HCT116 (cell line): ENCODE measurements at regions not wholly inside any gene's neighbourhood (a gene's known extent, or its start where the extent isn't known, plus 50 kb on each side); places are given as distances from the start of the nearest gene placed in this dataset.

Experiments
- ATAC-seq: fragments of 200-7000 bp; cut with Tn5 transposase; 2 replicates; pipeline ENCODE4 v1.9.1; 2020; ENCODE audit warnings: mild to moderate bottlenecking, moderate library complexity
- BruUV-seq: library from RNA; stranded (reverse); fragments of 400-500 nt; replicated peaks from 2 replicates; lab custom pipeline; 2021; lab: Mats Ljungman, UMichigan
- CTCF ChIA-PET: fragments of 300-600 bp; sonication (Branson Sonifier 250); formaldehyde crosslinking; loops from one replicate; lab custom pipeline; 2021; ENCODE audit warnings: antibody characterized with exemption; lab: Charles Lee
- POLR2A ChIA-PET: fragments of 300-600, 350-600 bp; sonication (Branson Sonifier 250); formaldehyde crosslinking; loops from one replicate; lab custom pipeline; 2021; ENCODE audit warnings: antibody characterized with exemption; lab: Charles Lee
- RAD21 ChIA-PET, 2 experiments: fragments of 300-600 bp; sonication (Branson Sonifier 250); formaldehyde crosslinking; loops; one replicate each; lab custom pipeline; 2023; ENCODE audit warnings: low total read pairs in 2 of 2; ENCODE audit not compliant: uncharacterized antibody in 2 of 2, unreplicated experiment in 2 of 2, low non-redundant PET in 1 of 2; lab: Charles Lee
- DNase-seq: peaks from one replicate; pipeline ENCODE4 v3.0.0-alpha.2; 2010; ENCODE audit warnings: low read depth, low spot score
- H2AFZ ChIP-seq: fragments of 200-600 bp; shearing (Covaris generic), sonication (generic); 2 replicates; pipeline ENCODE4 v1.6.1; 2017; ENCODE audit warnings: low read depth, mixed run types, mixed read lengths, antibody characterized with exemption, low read length; ENCODE audit not compliant: poor library complexity, severe bottlenecking
- H3K27ac ChIP-seq: 2 replicates; pipeline ENCODE4 v1.5.1; 2012; ENCODE audit warnings: low read depth, low read length
- H3K27me3 ChIP-seq: fragments of 200-600 bp; sonication (generic); 2 replicates; pipeline ENCODE4 v1.6.1; 2016; ENCODE audit warnings: mixed run types, low read length, mixed read lengths; ENCODE audit not compliant: insufficient read depth
- H3K36me3 ChIP-seq, 2 experiments: fragments of 200-500 bp in 1 of 2; fragments of 200-600 bp in 1 of 2; sonication (Bioruptor generic) in 1 of 2; sonication (generic) in 1 of 2; 2 replicates each; pipeline versions ENCODE4 v1.5.1 to v1.6.1; 2014 to 2016; ENCODE audit warnings: low read length in 2 of 2, inconsistent platforms in 1 of 2, mixed read lengths in 1 of 2, mixed run types in 1 of 2; ENCODE audit not compliant: insufficient read depth in 2 of 2, control insufficient read depth in 1 of 2
- H3K4me1 ChIP-seq, 2 experiments: fragments of 200-600 bp in 1 of 2; sonication (generic) in 1 of 2; 2 replicates each; pipeline versions ENCODE4 v1.5.1 to v1.6.1; 2012 to 2017; ENCODE audit warnings: low read length in 2 of 2, inconsistent platforms in 1 of 2, mild to moderate bottlenecking in 1 of 2, mixed read lengths in 1 of 2, mixed run types in 1 of 2, moderate library complexity in 1 of 2; ENCODE audit not compliant: insufficient read depth in 2 of 2, control insufficient read depth in 1 of 2
- H3K4me2 ChIP-seq: fragments of 200-600 bp; sonication (generic); 2 replicates; pipeline ENCODE4 v1.6.1; 2017; ENCODE audit warnings: mixed run types, low read length, mixed read lengths
- H3K4me3 ChIP-seq, 2 experiments: fragments of 200-600 bp in 1 of 2; sonication (generic) in 1 of 2; replicated peaks in 1 of 2; 2 replicates each; pipeline ENCODE4 v1.5.1; 2011 to 2016; ENCODE audit warnings: low read length in 2 of 2, control low read depth in 1 of 2, low read depth in 1 of 2, mild to moderate bottlenecking in 1 of 2, mixed read lengths in 1 of 2, mixed run types in 1 of 2
- H3K79me2 ChIP-seq: fragments of 200-600 bp; sonication (generic); 2 replicates; pipeline ENCODE4 v1.6.1; 2017; ENCODE audit warnings: mild to moderate bottlenecking, mixed run types, low read length, moderate library complexity, mixed read lengths; ENCODE audit not compliant: insufficient read depth
- H3K9ac ChIP-seq: fragments of 200-600 bp; sonication (generic); 2 replicates; pipeline ENCODE4 v1.6.1; 2016; ENCODE audit warnings: low read length, mixed read lengths
- H3K9me2 ChIP-seq: fragments of 200-600 bp; sonication (generic), shearing (Covaris generic); 2 replicates; pipeline ENCODE4 v1.6.1; 2017; ENCODE audit warnings: mixed run types, mild to moderate bottlenecking, moderate library complexity; ENCODE audit not compliant: insufficient read depth
- H3K9me3 ChIP-seq, 2 experiments: fragments of 200-500 bp in 1 of 2; fragments of 200-600 bp in 1 of 2; sonication (Bioruptor generic) in 1 of 2; sonication (generic) in 1 of 2; 2 replicates each; pipeline ENCODE4 v1.6.1; 2014 to 2017; ENCODE audit warnings: low read length in 2 of 2, mixed read lengths in 2 of 2, inconsistent platforms in 1 of 2, low read depth in 1 of 2, mild to moderate bottlenecking in 1 of 2, mixed run types in 1 of 2, moderate library complexity in 1 of 2; ENCODE audit not compliant: control insufficient read depth in 1 of 2, insufficient read depth in 1 of 2
- H4K20me1 ChIP-seq: fragments of 200-600 bp; sonication (generic), shearing (Covaris generic); 2 replicates; pipeline ENCODE4 v1.6.1; 2017; ENCODE audit warnings: mixed run types, mild to moderate bottlenecking, moderate library complexity; ENCODE audit not compliant: insufficient read depth
- CBX3 ChIP-seq: IDR thresholded peaks from 2 replicates; pipeline ENCODE4 v1.6.1; 2012; ENCODE audit warnings: low read depth
- CEBPB ChIP-seq: IDR thresholded peaks from 2 replicates; pipeline ENCODE4 v1.6.1; 2012; ENCODE audit warnings: low read depth
- EGR1 ChIP-seq: IDR thresholded peaks from 2 replicates; pipeline ENCODE4 v1.6.1; 2012; ENCODE audit warnings: low read depth
- ELF1 ChIP-seq: IDR thresholded peaks from 2 replicates; pipeline ENCODE4 v1.6.1; 2012; ENCODE audit warnings: low read depth, borderline replicate concordance
- EZH2 ChIP-seq: fragments of 200-600 bp; sonication (generic); IDR thresholded peaks from 2 replicates; pipeline ENCODE4 v1.6.1; 2017; ENCODE audit warnings: antibody characterized with exemption, mixed run types
- FOSL1 ChIP-seq: IDR thresholded peaks from 2 replicates; pipeline ENCODE4 v1.6.1; 2012; ENCODE audit warnings: low read depth
- JUND ChIP-seq: IDR thresholded peaks from 2 replicates; pipeline ENCODE4 v1.6.1; 2012
- POLR2AphosphoS5 ChIP-seq: IDR thresholded peaks from 2 replicates; pipeline ENCODE4 v1.6.1; 2011; ENCODE audit warnings: mild to moderate bottlenecking, low read depth, low read length, moderate library complexity
- SIN3A ChIP-seq: IDR thresholded peaks from 2 replicates; pipeline ENCODE4 v1.6.1; 2012; ENCODE audit warnings: low read depth
- SP1 ChIP-seq: IDR thresholded peaks from 2 replicates; pipeline ENCODE4 v1.6.1; 2012; ENCODE audit warnings: low read depth
- SRF ChIP-seq: IDR thresholded peaks from 2 replicates; pipeline ENCODE4 v1.6.1; 2012; ENCODE audit warnings: low read depth
- YY1 ChIP-seq: IDR thresholded peaks from 2 replicates; pipeline ENCODE4 v1.6.1; 2011; ENCODE audit warnings: low read length, low read depth, moderate library complexity, mild to moderate bottlenecking; ENCODE audit not compliant: insufficient replicate concordance; ENCODE audit errors: extremely low read depth
- ZFX ChIP-seq: fragments of 450-650 bp; IDR thresholded peaks from 2 replicates; pipeline ENCODE4 v1.6.1; 2017
- ZNF274 ChIP-seq: fragments of 200-500 bp; sonication (Bioruptor generic); IDR thresholded peaks from 2 replicates; pipeline ENCODE4 v1.6.1; 2014; ENCODE audit warnings: mild to moderate bottlenecking, low read depth, low read length, inconsistent platforms
- intact Hi-C: fragments of 100-400 bp; cut with micrococcal nuclease; formaldehyde crosslinking; loops from 2 replicates; pipeline ENCODE4 v1.10.0; 2022
- TF ChIP-seq, protein P1 (sequence below): IDR thresholded peaks from 2 replicates; pipeline ENCODE4 v1.6.1; 2012; ENCODE audit warnings: low read depth
- TF ChIP-seq, protein P2 (sequence below): IDR thresholded peaks from 2 replicates; pipeline ENCODE4 v1.6.1; 2012
- TF ChIP-seq, protein P3 (sequence below): IDR thresholded peaks from 2 replicates; pipeline ENCODE4 v1.6.1; 2011; ENCODE audit warnings: mild to moderate bottlenecking, low read length, moderate library complexity; ENCODE audit not compliant: insufficient replicate concordance; ENCODE audit errors: extremely low read depth
- TF ChIP-seq, protein P4 (sequence below): IDR thresholded peaks from 2 replicates; pipeline ENCODE4 v1.6.1; 2012

DNA sequence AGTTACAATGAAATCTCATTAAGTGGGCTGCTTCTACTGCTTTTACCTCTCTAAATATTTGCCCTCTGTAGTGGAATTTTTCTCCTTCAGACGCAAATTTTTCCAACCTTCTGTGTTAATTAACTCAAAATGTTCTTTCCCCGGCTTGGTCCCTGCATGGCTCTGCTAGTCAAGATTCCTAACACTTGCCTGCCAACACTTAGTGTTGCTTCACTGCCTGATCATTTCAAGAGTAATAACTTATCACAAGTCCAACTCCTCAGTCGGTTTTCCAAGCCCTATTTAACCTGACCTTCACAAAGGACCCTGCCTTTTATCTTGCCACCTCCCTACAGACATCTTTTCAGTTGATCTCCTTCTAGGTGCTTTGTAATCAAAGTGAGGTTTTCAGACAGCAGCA, 142.7 kb downstream of the HRH4 start:
- CTCF ChIA-PET = interaction anchor here (2.8 kb wide), 1 partner anchor 124 kb away, joined by 15 read pairs; no protein-coding TSS in a partner anchor
- BruUV-seq = no TSS peak
- no peaks in the 10 kb centered on the region for H3K9me2 ChIP-seq
- no peak overlapping the region for H3K9ac ChIP-seq
- H2AFZ ChIP-seq = no peak overlapping the region
- H3K4me1 ChIP-seq = no peaks in the 10 kb centered on the region
- TF ChIP-seq EGR1 = no peak
- TF ChIP-seq, protein P1, sequence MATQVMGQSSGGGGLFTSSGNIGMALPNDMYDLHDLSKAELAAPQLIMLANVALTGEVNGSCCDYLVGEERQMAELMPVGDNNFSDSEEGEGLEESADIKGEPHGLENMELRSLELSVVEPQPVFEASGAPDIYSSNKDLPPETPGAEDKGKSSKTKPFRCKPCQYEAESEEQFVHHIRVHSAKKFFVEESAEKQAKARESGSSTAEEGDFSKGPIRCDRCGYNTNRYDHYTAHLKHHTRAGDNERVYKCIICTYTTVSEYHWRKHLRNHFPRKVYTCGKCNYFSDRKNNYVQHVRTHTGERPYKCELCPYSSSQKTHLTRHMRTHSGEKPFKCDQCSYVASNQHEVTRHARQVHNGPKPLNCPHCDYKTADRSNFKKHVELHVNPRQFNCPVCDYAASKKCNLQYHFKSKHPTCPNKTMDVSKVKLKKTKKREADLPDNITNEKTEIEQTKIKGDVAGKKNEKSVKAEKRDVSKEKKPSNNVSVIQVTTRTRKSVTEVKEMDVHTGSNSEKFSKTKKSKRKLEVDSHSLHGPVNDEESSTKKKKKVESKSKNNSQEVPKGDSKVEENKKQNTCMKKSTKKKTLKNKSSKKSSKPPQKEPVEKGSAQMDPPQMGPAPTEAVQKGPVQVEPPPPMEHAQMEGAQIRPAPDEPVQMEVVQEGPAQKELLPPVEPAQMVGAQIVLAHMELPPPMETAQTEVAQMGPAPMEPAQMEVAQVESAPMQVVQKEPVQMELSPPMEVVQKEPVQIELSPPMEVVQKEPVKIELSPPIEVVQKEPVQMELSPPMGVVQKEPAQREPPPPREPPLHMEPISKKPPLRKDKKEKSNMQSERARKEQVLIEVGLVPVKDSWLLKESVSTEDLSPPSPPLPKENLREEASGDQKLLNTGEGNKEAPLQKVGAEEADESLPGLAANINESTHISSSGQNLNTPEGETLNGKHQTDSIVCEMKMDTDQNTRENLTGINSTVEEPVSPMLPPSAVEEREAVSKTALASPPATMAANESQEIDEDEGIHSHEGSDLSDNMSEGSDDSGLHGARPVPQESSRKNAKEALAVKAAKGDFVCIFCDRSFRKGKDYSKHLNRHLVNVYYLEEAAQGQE = no peak
- TF ChIP-seq, protein P2, sequence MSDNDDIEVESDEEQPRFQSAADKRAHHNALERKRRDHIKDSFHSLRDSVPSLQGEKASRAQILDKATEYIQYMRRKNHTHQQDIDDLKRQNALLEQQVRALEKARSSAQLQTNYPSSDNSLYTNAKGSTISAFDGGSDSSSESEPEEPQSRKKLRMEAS = no peak
- no peak for TF ChIP-seq FOSL1
- TF ChIP-seq POLR2AphosphoS5 = no peak
- TF ChIP-seq, protein P3, sequence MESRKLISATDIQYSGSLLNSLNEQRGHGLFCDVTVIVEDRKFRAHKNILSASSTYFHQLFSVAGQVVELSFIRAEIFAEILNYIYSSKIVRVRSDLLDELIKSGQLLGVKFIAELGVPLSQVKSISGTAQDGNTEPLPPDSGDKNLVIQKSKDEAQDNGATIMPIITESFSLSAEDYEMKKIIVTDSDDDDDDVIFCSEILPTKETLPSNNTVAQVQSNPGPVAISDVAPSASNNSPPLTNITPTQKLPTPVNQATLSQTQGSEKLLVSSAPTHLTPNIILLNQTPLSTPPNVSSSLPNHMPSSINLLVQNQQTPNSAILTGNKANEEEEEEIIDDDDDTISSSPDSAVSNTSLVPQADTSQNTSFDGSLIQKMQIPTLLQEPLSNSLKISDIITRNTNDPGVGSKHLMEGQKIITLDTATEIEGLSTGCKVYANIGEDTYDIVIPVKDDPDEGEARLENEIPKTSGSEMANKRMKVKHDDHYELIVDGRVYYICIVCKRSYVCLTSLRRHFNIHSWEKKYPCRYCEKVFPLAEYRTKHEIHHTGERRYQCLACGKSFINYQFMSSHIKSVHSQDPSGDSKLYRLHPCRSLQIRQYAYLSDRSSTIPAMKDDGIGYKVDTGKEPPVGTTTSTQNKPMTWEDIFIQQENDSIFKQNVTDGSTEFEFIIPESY = no peak
- TF ChIP-seq SP1 = no peak
- TF ChIP-seq ELF1 = no peak
- TF ChIP-seq EZH2 = no peak
- no peak for TF ChIP-seq ZFX
- no peak for TF ChIP-seq YY1
- TF ChIP-seq, protein P4, sequence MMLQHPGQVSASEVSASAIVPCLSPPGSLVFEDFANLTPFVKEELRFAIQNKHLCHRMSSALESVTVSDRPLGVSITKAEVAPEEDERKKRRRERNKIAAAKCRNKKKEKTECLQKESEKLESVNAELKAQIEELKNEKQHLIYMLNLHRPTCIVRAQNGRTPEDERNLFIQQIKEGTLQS = no peak
- no peak for TF ChIP-seq SRF
- no peak for TF ChIP-seq CBX3
- TF ChIP-seq JUND = no peak
- TF ChIP-seq ZNF274 = no peak
- no peak for TF ChIP-seq SIN3A
- TF ChIP-seq CEBPB = no peak
- no peak overlapping the region for H3K4me3 ChIP-seq
- no peaks in the 10 kb centered on the region for H3K79me2 ChIP-seq
- no peak for DNase-seq
- intact Hi-C loops = no loop called here
- H3K27ac ChIP-seq = no peak overlapping the region
- no peaks in the 10 kb centered on the region for H4K20me1 ChIP-seq
- no peaks in the 10 kb centered on the region for H3K9me3 ChIP-seq
- H3K36me3 ChIP-seq = no peaks in the 10 kb centered on the region
- RAD21 ChIA-PET = no interaction called here
- POLR2A ChIA-PET = no interaction called here
- H3K27me3 ChIP-seq = peaks cover 39% of the 10 kb centered on the region
- no peak for ATAC-seq
- no peak overlapping the region for H3K4me2 ChIP-seq
